GM19240 (cell line): ENCODE measurements at regions not wholly inside any gene's neighbourhood (a gene's known extent, or its start where the extent isn't known, plus 50 kb on each side); places are given as distances from the start of the nearest gene placed in this dataset.

Experiments used
- DNase-seq: peaks from one replicate; pipeline ENCODE4 v3.0.0; 2011; ENCODE audit warnings: low spot score; ENCODE audit not compliant: insufficient read length

DNA sequence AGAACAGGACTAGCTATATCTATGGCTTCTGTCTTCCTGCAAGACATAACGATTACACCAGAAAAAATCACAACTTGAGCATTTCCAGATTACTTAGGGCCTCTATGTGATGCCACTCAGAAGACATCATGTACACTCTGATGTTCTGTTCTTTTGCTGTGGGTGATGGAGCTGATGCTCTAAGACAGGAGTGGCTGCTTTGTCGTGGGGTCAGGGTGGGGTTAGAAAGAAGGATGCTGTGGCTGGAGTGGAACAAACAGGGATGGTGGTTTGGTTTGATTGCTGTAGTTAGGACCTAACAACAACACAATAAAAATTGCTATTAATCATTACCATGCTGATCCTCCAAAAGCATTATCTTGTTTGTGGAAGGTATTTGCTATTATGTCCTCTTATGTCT lies 120.3 kb upstream of the ARHGAP20 start:
- no peak for DNase-seq

DNA sequence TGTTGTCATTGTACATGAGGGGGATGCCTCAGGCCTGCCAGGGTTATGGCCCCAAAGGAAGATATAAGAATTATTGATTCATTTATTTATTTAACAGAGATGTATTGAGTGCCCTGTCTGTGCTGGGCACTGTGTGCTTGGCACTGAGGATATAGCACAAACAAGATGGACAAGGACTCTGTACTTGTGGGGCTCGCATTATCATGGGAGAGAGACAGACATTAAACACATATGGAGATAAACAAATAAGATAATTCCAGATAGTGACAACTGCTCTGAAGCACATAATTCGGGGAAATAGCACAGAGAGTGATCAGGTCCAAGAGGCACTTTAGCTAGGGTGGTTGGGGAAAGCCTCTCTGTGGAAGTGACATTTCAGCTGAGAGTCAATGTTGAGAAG lies 119.8 kb upstream of the ARHGAP20 start:
- DNase-seq = no peak

DNA sequence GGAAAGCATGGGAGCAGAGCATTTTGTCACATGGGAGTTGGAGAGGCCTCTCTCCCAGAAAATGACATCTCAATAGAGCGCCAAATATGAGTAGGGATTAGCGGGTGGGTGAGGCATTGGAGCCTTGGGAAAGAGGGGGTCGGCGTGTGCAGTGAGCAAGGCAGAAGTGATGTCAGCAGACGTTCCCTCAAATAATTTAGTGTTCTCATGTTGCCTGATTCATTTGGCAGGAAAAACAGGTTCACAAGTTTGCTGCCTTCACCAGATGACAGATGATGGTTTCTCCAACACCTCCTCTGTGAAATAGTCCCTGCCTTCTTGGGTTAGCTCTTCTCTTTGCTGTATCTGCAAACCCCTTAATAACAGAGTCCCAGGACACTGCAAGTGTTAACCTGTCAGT lies 118.5 kb upstream of the ARHGAP20 start:
- no peak for DNase-seq

DNA sequence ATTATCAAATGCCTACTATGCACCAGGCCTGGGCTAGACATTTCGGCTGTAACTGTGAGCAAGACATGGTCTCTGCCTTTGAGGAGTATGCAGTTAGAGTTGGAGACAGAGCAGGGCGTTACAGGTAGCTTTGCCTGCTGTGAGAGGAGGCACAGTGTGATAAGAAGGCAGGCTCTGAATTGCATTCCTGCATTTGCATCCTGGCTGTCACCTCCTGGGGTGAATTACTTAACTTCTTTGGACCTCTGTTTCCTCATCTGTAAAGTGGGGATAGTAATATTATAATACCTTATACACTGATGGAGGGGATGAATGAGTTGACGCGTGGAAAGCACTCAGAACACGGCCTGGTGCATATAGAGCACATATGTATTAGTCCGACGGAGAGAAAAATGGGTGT lies 118.1 kb upstream of the ARHGAP20 start:
- DNase-seq = no peak

DNA sequence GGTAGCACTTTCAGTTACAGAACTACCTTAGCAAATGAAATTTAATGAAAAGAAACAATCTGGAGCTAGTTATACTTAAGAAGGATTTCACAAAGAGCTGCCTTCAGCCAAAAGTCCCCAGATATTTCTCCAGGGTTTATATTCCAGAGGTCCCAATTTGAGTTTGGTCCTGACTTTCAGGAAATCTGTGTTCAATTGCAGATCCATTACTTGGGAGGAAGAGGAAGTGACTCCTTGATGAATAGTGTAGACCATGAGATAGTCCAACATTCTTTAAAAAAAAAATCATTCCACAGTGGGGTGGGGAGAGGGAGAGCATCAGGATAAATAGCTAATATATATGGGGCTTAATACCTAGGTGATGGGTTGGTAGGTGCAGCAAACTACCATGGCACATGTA lies 117.6 kb upstream of the ARHGAP20 start:
- DNase-seq = no peak

DNA sequence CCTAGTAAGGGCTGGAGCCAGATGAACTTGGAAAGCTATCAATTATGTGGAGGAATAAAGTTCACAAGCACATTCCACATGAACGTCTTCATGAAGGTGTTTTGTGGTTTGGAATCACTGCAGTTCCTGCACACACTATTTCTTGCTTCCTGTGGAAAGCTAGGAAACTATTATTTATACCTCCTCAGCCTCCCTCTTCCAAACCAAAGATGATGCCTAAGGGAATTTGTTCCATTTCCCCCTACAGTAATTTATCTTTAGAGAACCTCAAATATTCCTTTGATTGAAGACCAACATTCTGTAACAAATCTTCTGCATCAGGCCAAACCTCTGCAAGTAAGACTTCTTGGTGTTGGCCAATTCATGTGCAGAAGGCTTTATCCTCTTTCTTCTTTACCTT lies 115.8 kb upstream of the ARHGAP20 start:
- no peak for DNase-seq

DNA sequence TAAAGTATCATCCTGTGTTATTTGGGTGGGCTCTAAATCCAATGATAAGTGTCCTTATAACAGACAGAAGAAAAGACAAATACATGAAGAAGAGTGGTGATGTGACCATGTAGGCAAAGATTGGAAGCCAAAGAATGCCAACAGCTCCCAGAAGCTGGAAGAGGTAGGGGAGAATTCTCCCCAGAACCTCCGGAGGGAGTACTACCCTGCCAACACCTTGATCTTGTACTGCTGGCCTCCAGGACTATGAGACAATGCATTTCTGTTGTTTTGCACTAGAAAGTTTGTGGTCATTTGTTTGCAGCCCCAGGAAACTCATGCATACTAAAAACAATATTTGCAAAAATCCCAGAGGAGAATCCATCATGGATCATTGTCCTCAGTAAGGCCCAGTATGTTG lies 115.0 kb upstream of the ARHGAP20 start:
- DNase-seq = no peak

DNA sequence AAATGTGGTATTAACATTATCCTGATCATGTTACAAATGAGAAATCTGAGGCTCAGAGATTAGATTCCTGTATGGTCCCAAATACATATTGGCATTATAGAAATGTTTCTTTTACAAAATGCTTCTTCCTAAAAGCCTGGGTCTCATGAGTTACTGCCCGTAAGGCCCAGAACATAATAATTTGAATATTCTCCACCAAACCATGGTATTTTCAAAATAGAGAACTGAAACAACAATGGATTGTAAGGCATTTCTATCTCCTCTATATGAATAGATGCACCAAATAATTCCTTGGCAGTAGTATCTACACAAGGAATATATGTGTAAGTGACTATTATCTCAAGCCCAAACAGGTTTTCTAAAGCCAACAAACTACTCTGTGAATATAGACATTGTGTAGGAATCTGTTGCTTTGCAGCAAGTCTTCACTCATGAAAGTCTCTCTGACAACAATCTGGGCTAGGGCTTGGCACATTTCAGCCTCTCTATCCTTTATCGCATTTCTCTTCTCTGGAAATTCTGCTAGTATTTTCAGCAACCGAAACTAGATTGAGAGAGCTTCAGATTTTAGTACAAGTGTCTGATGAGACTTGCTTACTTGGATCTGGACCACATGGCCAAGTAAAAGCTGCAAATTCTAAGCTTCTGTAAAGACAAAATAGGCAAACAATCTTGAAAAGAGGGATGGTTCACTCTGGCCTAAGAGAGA lies 112.8 kb upstream of the ARHGAP20 start:
- no peak for DNase-seq

DNA sequence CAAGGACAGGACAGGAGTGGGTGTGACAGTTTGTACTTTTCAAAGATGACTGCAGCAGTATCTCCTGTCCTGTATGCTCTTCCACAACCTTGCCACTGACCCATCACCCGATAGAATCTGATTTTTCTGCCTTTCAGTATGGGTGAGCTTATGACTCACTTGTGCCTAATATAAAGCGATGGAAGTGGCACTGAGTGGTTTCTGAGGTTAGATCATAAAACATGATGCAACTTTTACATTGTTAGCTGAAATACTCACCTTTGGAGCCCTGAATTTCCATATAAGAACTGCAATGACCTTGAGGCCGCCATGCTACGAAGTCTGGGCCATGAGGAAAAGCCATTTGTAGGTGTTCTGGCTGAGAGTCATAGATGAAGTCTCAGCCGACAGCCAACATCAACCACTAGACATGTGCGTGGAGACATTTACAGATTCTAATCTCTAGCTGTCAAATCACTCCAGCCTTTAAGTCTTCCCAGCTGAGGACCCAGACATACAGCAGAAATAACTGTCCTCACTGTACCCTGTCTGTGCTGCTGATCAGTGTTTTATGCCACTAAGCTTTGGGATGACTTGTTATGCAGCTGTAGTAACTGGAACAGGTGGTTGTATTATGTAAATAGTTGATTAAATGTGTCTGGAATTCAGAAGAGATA lies 105.9 kb upstream of the ARHGAP20 start:
- DNase-seq = no peak

DNA sequence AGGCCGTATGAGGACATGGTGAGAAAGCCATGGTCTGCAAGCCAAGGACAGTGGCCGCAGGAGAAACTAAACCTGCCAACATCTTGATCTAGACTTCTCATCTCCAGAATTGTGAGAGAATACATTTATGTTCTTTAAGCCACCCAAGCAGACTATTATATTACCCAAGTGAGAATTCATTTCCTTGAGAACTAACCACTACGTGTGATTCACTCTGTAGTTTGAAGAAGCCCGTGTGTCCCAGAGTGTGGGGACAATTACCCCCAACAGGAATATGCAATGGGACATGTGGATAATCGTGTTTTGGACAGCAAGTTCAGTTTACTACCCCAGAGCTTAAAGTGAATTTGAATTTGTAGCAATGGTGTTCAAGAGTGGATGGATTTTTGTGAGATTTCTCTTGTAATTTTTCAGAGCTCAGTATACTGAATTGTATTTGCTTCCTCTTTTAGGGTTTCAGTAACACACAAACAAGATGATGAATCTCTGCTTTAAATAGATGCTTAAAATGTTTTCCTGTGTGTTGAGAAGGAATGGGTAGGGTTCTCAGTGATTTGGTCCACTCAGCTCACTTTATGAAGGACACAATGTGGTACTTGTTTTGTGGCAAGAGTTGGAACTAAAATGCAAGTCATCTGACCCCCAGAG lies 100.0 kb upstream of the ARHGAP20 start:
- no peak for DNase-seq

DNA sequence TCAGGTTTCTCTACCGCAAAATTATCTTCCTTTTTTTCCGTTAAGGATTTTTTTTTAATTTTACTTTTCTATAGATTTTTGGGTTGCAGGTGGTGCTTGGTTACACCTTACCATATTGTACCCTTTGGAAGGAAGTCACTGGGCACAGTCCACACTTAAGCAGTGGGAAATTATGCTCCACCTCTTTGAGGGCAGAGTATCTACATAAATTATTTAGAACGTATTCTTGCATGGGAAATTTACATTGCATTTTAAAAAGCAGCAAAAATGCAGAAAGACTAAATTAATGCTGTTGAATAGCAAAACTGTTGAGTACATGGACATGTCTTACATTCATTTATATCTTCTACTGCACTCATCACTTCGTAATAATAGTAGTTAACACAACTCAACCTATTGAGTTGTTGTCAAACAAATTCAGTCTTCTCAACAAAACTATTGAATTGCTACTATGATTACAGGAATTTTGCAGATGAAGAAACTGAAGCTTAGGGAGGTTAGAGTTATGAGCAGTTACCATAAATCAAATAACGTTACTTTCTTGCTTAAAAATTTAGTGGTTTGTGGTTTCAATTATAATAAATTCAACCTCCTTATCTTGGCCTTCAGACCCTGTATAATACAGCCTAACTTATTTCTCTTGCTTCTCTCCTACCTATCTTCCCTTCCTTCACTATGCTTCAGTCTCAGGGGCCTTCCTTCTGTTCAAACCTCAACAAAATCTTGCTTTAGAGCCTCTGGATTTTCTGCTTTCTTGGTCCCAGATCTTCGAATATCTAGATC lies 97.4 kb upstream of the ARHGAP20 start:
- no peak for DNase-seq

DNA sequence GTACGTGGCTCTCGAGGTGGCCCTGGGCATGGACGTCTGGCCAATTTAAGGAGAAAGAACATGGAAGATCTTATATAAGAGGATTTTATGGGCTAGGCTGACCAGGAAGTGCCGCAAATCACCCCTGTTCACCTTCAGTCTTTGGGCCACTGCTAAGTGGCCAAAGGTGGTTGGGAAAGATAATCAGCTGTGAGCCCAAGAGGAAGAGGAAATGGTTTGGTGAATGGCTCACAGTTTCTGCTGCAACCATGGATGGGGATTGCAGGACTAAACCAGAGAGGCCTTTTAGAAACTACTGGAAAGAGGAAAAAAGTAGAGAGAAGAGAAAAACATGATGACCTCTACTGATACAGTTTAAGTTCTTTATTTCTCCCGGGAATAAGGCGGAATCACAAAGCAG lies 96.0 kb upstream of the ARHGAP20 start:
- DNase-seq = no peak

DNA sequence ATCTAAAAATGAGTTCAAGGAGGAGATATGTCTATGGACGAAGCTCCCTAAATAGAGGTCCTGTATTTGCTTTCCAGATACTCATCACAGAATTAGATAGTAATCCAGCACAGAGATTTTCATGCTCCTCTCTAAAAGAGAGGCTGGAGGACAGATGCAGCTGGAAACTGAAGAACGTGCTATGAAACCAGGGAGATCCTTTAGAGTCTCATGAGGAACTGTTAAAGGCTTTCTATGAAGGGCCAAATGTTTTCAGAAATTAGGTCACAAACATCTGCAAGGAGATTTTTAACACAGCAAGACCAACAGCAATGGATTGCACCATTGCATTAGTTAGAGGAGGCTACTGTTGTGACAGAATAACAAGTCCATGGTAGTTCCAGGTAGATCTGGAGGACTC lies 95.6 kb upstream of the ARHGAP20 start:
- DNase-seq = no peak

DNA sequence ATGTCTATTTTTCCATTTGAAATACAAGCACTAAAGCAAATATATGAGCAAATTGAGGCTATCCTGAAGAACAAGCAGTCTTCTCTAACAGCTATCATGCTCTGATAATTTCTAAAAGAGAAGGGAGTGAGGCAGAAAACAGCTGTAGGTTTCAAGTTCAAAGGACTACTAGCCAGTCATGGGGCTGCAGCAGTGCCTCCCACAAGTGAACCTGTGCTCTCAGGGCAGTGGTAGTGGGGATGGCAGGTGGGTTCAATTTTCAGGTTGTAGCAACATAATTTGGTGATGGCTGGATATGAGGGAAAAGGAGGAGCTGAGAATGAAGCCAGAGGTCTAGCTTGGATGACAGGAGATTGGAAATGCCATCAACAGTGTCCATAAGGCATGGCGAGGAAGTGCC lies 93.5 kb upstream of the ARHGAP20 start:
- no peak for DNase-seq

DNA sequence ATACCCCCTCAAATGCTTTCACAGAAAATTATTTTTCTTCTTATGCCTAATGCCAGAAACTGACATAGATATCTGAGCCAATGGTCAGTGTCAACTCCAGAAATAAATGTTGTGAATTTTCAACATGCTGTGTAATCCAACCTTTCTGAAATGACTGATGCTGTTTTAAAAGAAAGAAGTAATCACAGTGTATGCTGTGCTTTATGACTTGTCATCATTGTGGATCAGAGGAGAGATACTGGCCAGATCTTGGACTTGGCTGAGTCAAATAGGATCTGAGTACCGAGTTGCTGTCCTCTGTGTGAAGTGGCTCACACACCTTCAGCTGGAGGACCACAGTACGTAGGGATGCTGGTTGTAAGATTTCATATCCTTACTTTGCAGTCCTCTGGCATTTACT lies 89.9 kb upstream of the ARHGAP20 start:
- DNase-seq = no peak

DNA sequence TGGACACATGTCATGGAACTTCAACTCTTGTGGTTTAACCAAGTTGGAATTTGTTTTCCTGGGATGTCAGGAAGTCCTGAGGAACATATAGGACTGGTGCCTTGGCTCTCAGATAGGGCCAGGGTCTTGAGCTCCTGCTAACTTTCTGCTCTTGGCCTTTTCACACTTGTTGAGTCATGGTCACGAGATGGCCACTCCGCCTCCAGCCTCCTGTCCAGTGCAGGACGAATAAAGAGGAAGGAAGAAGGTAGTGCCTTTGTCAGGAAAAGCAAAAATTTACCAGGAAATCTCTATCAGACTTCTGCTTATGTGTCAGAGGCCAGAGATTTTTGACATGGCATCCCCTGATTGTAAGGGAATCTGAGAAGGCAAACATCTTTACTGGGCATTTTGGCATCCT lies 89.1 kb upstream of the ARHGAP20 start:
- DNase-seq = no peak

DNA sequence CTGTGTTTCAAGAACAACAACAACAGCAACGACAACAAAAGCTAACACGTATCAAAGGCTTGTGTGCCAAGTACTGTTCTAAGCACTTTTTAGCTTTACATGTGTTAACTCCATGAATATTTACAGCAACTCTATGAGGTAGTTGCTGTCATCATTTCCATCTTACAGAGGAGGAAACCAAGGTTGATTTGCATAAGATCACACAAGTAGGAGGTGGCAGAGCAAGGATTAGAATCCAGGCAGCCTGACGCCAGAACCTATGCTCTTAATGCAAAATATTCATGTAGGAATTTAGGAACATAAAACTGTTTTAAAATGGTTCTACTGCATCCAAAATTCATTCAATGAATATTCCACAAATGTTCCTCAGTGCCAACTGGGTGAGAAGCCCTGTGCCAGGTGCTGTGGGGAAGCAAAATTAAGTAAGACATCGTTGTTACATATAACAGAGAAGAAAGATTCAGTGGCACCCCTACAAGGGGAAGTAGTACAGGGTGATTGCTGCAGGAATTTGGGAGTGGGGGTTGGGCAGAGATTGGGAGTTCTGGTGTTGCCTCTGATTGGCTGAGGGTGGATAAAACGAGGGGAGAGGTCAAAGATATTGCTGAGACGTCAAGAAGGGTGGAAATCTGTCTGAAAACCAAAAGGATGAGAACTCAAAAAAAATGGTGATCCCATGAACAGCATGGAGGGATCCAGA lies 86.1 kb upstream of the ARHGAP20 start:
- no peak for DNase-seq

DNA sequence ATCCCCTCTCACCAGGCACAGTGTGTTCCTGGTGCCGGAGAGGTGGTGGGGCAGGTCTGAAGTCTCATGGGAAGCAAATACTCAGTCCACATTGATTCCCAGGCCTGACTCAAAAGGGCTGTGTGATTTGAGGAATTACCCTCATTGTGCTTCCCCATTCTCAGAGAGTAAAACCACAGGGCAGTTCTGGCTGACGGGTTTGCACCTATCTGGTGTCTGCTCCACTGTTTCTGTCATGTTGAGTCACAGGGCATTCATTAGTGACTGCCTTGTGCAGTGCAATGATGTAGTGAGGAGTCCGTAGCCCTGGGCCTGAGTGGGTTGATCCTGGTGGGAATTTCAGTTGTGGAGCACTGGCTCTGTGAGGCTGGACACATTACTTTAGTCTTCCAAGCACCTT lies 85.2 kb upstream of the ARHGAP20 start:
- DNase-seq = peak; percentile 12

DNA sequence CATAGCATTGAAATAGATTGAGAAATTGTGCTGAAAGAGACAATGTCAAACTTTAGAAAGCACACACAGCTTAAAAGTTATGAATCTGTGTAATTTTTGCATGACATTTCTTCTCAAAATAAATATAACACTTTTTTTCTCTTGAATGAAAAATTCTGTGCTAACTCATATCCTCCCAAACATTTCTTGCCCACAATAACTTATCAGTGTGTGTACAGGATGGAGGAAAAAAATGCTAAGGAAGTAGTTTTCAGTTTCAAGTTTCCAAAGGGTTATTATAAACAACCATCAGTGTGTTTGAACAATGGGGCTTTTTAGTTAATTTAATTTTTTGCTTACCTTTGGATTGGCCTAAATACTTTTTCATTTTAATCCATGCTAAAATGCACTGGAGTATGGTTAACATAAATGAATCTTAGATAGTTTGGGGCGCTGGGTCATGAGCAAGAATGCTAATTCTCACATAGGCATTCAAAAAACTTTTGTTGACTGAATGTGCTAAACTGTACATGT lies 82.9 kb upstream of the ARHGAP20 start:
- DNase-seq = no peak

DNA sequence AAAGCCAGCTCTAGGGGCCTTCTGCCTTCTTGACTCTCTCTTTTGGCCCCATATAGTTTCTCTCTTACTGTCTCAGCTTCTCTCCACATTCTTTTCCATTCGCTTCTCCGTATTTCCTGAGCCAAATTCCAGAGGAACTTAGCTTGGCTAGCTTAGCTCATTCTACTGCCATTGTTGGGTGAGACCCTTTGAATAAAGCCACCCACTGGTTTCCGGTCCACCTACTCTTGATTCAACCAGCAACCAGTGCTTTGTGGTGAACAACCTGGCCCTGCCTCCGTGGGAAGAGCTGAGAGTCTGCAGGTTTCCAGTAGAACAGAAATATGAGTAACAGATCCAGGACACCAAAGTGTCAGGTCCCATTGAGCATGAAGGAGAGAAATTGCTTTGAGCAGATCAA lies 81.3 kb upstream of the ARHGAP20 start:
- DNase-seq = no peak

DNA sequence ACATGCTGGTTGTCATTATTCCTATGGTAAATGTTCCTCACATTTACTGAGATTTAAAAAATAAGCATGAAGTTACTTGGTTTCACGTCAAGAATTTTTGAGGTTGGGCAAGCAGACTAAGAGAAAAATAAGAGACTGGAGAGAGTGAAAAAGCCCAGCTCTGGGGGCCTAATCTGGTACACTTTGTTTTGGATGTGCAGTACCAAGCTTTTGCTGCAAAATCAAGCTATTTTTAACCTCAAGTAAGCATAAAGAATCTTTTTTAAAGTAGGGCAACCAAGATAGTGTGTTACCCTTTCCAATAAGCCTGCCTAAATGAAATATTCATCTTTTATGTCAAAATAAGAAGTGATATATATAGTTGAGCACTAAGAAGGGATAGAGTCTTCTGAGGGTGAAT lies 79.4 kb upstream of the ARHGAP20 start:
- no peak for DNase-seq
